Chondrocyte (in vitro differentiated cells): ENCODE measurements at regions not wholly inside any gene's neighbourhood (a gene's known extent, or its start where the extent isn't known, plus 50 kb on each side); places are given as distances from the start of the nearest gene placed in this dataset.
A peak's percentile ranks its signal among the peaks of the same experiment; 100 is the strongest.

Experiments used
- DNase-seq: peaks from one replicate; pipeline ENCODE4 v3.0.0; 2021; ENCODE audit warnings: mixed read lengths, low spot score
- H3K27ac Mint-ChIP-seq: one replicate; pipeline ENCODE4 v1.8.0; 2021; ENCODE audit warnings: mild to moderate bottlenecking, moderate library complexity, mixed read lengths; ENCODE audit not compliant: unreplicated experiment
- H3K27me3 Mint-ChIP-seq: 2 replicates; pipeline ENCODE4 v1.8.0; 2021; ENCODE audit warnings: low read depth, mixed read lengths
- H3K36me3 Mint-ChIP-seq: 2 replicates; pipeline ENCODE4 v1.8.0; 2021; ENCODE audit warnings: low read depth, mixed read lengths
- H3K4me1 Mint-ChIP-seq: 2 replicates; pipeline ENCODE4 v1.8.0; 2021; ENCODE audit warnings: low read depth, mild to moderate bottlenecking, mixed read lengths
- H3K4me3 Mint-ChIP-seq: one replicate; pipeline ENCODE4 v1.8.0; 2021; ENCODE audit warnings: mild to moderate bottlenecking, moderate library complexity, mixed read lengths; ENCODE audit not compliant: unreplicated experiment
- H3K9me3 Mint-ChIP-seq: 2 replicates; pipeline ENCODE4 v1.8.0; 2021; ENCODE audit warnings: low read depth, mixed read lengths
- TF ChIP-seq, protein P1 (sequence below): fragments of 200-600 bp; sonication (generic); IDR thresholded peaks from 2 replicates; pipeline ENCODE4 v1.5.0; 2021; ENCODE audit warnings: antibody characterized with exemption, mild to moderate bottlenecking, moderate library complexity

DNA sequence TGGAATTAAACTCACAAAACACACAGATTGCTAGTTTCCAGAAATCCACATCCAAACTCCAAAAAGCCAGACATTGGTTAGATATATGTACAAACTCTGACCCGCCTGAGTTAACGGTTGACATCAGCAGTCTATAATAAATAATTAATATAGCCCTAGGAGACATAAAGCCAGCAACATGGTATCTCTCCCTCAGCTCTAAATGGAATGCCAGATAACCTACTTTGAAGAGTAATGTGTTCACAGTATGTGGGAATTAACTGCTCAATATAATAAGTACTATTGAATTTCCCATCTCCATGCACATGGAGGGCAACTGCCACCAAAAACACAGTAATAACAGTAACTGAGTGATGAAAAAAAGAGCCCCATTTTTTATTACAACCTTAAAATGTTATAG is 383.2 kb downstream of the CD83 start:
- Mint-ChIP-seq H3K4me3 (no peak overlapping the region), H3K27me3 (no peaks in the 10 kb centered on the region), H3K9me3 (peaks cover 7% of the 10 kb centered on the region), H3K36me3 (peaks cover 4% of the 10 kb centered on the region), H3K4me1 (peaks cover 13% of the 10 kb centered on the region), H3K27ac (no peak overlapping the region)
- TF ChIP-seq, protein P1, sequence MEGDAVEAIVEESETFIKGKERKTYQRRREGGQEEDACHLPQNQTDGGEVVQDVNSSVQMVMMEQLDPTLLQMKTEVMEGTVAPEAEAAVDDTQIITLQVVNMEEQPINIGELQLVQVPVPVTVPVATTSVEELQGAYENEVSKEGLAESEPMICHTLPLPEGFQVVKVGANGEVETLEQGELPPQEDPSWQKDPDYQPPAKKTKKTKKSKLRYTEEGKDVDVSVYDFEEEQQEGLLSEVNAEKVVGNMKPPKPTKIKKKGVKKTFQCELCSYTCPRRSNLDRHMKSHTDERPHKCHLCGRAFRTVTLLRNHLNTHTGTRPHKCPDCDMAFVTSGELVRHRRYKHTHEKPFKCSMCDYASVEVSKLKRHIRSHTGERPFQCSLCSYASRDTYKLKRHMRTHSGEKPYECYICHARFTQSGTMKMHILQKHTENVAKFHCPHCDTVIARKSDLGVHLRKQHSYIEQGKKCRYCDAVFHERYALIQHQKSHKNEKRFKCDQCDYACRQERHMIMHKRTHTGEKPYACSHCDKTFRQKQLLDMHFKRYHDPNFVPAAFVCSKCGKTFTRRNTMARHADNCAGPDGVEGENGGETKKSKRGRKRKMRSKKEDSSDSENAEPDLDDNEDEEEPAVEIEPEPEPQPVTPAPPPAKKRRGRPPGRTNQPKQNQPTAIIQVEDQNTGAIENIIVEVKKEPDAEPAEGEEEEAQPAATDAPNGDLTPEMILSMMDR, result no peak
- DNase-seq, result no peak

DNA sequence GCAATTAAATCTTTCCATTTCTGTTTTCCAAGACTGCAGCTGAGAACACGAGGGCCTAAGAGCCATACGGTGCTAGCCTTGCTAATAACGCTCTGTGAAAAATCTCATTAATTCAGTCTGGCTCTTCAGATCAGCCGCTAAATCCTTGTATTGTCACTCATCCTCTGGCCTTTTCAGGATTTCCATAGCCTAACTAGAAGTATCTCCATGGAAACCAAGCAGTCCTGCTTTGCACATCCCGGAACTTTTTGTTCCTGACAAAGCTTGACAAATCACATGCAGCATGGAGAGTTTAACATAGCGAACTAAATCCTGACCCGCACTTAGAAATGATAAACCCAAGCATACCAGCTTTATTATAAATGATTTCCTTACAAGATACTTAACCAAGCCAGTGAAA is 383.7 kb downstream of the CD83 start:
- Mint-ChIP-seq H3K27me3 (no peaks in the 10 kb centered on the region), H3K4me3 (no peak overlapping the region), H3K9me3 (peaks cover 4% of the 10 kb centered on the region), H3K4me1 (peaks cover 13% of the 10 kb centered on the region), H3K36me3 (peaks cover 2% of the 10 kb centered on the region), H3K27ac (no peak overlapping the region)
- TF ChIP-seq, protein P1, result no peak
- no peak for DNase-seq

DNA sequence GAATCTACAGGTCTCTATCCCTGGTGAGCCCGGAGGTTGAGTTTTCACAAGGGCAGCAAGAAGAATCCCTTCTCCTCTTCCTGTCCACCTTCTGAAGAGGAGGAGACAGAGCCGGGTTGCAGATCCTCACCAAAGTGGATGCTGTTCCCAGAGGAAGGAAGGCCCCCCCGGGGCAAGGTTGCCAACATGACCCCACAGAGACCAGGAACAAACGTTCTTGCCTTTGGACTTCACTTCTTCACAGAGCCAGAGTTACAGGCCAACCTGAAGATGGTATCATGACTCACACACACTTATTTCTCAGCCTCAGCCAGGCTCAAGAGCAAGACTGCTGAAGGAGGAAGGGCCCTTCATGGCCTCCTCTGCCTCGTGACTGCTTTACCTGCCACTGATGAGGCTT is 384.3 kb downstream of the CD83 start:
- H3K4me3 Mint-ChIP-seq, result no peak overlapping the region
- DNase-seq, result no peak

DNA sequence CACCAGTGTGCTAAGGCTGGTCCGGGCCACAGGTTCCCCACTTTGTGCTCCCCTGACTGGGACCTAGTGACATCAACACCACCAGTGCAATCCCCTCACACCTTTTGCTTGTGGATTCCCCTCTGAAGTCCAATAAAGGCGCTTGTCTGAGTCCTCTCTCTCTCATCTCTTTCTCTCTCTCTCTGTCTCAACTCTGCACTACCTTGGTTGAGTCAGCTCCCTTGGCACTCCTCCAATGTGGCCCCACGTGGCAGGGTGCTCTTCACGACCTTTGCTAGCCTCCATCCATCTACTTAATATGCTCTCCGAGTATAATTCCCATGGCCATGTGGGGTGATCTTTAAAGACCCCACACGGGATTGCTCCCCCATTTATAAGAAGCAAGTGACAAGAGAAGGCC is 385.0 kb downstream of the CD83 start:
- H3K36me3 Mint-ChIP-seq, result no peaks in the 10 kb centered on the region
- H3K27me3 Mint-ChIP-seq, result no peaks in the 10 kb centered on the region
- TF ChIP-seq, protein P1, result no peak
- H3K4me3 Mint-ChIP-seq, result no peak overlapping the region
- H3K27ac Mint-ChIP-seq, result peak overlapping the region; percentile 3
- H3K4me1 Mint-ChIP-seq, result peaks cover 13% of the 10 kb centered on the region
- no peaks in the 10 kb centered on the region for H3K9me3 Mint-ChIP-seq
- DNase-seq, result no peak

More for the DNA sequence above, 384.3 kb downstream of the CD83 start:
- TF ChIP-seq, protein P1, result no peak
- Mint-ChIP-seq H3K4me1 (peaks cover 13% of the 10 kb centered on the region), H3K36me3 (no peaks in the 10 kb centered on the region), H3K27me3 (no peaks in the 10 kb centered on the region), H3K9me3 (no peaks in the 10 kb centered on the region), H3K27ac (no peak overlapping the region)

DNA sequence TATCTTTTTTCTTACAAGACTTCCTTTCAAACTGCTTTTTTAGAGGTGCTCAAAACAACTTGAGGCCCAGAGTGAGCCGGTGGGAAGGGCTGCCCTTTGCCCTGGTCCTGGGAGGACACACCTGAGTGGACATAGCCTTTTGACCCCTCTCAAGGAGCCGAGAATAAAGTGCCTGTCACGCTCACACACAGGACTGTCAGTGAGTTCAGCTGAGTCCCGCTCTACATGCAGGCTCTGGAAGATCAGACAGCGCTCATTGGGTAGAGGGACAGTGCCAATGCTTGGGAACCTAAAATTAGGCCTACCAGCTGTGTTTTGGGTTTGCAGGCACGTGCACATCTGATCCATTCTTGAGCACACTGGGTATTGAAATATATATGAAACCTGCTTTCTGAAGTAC is 387.8 kb downstream of the CD83 start:
- H3K4me1 Mint-ChIP-seq, result no peaks in the 10 kb centered on the region
- TF ChIP-seq, protein P1, result no peak
- H3K36me3 Mint-ChIP-seq, result no peaks in the 10 kb centered on the region
- H3K27me3 Mint-ChIP-seq, result peaks cover 3% of the 10 kb centered on the region
- no peak overlapping the region for H3K4me3 Mint-ChIP-seq
- no peak for DNase-seq
- H3K9me3 Mint-ChIP-seq, result no peaks in the 10 kb centered on the region
- H3K27ac Mint-ChIP-seq, result no peak overlapping the region
